Mammary epithelial cell (primary cell): ENCODE measurements at regions not wholly inside any gene's neighbourhood (a gene's known extent, or its start where the extent isn't known, plus 50 kb on each side); places are given as distances from the start of the nearest gene placed in this dataset.

ENCODE experiments used
- EZH2 ChIP-seq: IDR thresholded peaks from 2 replicates; pipeline ENCODE4 v1.6.1; 2012; ENCODE audit warnings: low read length, inconsistent platforms, borderline replicate concordance
- TF ChIP-seq, protein P1 (sequence below), 2 donors: IDR thresholded peaks in 1 of 2; conservative IDR thresholded peaks in 1 of 2; 2 replicates each; pipeline ENCODE4 v1.5.1; 2011 to 2012; ENCODE audit warnings: inconsistent platforms in 2 of 2, low read length in 2 of 2, mild to moderate bottlenecking in 2 of 2, control low read depth in 1 of 2, low read depth in 1 of 2; ENCODE audit not compliant: insufficient read depth in 1 of 2; ENCODE audit errors: extremely low read depth in 1 of 2

GRCh38 chrX:13110433-13111324 lies 66.3 kb upstream of the FAM9C start:
- TF ChIP-seq, protein P1, sequence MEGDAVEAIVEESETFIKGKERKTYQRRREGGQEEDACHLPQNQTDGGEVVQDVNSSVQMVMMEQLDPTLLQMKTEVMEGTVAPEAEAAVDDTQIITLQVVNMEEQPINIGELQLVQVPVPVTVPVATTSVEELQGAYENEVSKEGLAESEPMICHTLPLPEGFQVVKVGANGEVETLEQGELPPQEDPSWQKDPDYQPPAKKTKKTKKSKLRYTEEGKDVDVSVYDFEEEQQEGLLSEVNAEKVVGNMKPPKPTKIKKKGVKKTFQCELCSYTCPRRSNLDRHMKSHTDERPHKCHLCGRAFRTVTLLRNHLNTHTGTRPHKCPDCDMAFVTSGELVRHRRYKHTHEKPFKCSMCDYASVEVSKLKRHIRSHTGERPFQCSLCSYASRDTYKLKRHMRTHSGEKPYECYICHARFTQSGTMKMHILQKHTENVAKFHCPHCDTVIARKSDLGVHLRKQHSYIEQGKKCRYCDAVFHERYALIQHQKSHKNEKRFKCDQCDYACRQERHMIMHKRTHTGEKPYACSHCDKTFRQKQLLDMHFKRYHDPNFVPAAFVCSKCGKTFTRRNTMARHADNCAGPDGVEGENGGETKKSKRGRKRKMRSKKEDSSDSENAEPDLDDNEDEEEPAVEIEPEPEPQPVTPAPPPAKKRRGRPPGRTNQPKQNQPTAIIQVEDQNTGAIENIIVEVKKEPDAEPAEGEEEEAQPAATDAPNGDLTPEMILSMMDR (conservative IDR thresholded peaks at IDR 0.05 in 1 of 2, IDR thresholded peaks at IDR 0.05 in 1 of 2; ENCODE audit: extremely low read depth in 1 of 2, insufficient read depth in 1 of 2, low read depth in 1 of 2, low read length in 2 of 2), result no peak
- no peak for TF ChIP-seq EZH2
